Osteocyte (in vitro differentiated cells): ENCODE measurements at regions not wholly inside any gene's neighbourhood (a gene's known extent, or its start where the extent isn't known, plus 50 kb on each side); places are given as distances from the start of the nearest gene placed in this dataset.

ENCODE experiments used
- DNase-seq: peaks from one replicate; pipeline ENCODE4 v3.0.0; 2021; ENCODE audit warnings: mixed read lengths; ENCODE audit not compliant: unreplicated experiment; ENCODE audit errors: extremely low spot score
- H3K27ac Mint-ChIP-seq: one replicate; pipeline ENCODE4 v1.8.0; 2021; ENCODE audit warnings: mild to moderate bottlenecking, mixed read lengths; ENCODE audit not compliant: unreplicated experiment
- H3K27me3 Mint-ChIP-seq: one replicate; pipeline ENCODE4 v1.8.0; 2021; ENCODE audit warnings: mixed read lengths; ENCODE audit not compliant: unreplicated experiment
- H3K36me3 Mint-ChIP-seq: one replicate; pipeline ENCODE4 v1.8.0; 2021; ENCODE audit warnings: mixed read lengths; ENCODE audit not compliant: unreplicated experiment
- H3K4me1 Mint-ChIP-seq: one replicate; pipeline ENCODE4 v1.8.0; 2021; ENCODE audit warnings: mixed read lengths; ENCODE audit not compliant: unreplicated experiment
- H3K4me3 Mint-ChIP-seq: one replicate; pipeline ENCODE4 v1.8.0; 2021; ENCODE audit warnings: mild to moderate bottlenecking, moderate library complexity, mixed read lengths; ENCODE audit not compliant: unreplicated experiment
- H3K9me3 Mint-ChIP-seq: one replicate; pipeline ENCODE4 v1.8.0; 2021; ENCODE audit warnings: mixed read lengths; ENCODE audit not compliant: unreplicated experiment
- CTCF ChIP-seq: fragments of 200-600 bp; sonication (generic); IDR thresholded peaks from 2 replicates; pipeline ENCODE4 v1.5.0; 2021; ENCODE audit warnings: antibody characterized with exemption, mild to moderate bottlenecking, moderate library complexity

DNA sequence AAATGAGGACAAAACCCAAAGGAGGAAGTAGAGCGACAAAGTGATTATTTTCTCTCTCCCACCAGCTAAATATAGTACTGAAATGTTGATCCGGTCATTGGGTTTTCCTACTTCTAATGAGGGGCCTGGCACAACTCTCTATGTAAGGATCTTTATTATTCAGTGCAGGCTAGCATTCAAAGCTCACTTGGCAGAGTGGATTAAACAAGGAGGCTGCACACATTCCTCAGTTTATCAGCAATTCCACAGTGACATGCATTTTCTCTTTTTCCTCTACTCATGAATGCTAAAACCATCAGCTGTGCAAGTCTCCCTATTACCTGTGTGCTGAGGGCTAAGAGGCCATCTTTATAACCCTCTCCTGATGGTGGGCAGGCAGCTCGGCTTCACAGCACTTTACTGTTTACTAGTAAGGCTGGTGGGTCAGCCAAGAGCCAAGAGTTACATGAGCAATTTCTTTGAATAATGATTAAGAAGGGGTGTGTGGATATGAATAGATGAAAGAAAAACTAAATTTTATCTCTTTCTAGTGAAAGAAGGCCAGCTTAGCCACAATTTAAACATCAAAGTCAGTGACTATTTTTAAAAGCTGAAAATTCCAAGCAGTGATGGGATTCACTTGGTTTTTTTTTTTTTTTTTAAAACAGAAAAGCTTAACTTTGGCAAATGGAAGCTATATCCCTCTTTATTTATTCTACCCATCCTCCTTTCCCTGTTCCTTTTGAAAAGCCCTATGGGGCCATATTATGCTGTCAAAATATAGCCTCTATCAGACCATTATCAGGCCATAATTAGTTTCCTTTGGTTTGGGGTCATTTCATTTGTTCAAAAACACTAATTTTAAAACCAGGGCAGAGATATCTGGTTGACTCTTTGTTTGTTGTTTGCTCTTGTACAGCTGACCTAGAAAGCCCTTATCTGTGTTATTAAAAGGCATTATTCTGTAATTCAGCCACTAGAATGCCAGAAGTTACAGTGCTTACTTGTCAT lies 111.0 kb downstream of the RBM43 start:
- H3K9me3 Mint-ChIP-seq: peaks cover 8% of the 10 kb centered on the region
- H3K4me1 Mint-ChIP-seq: no peaks in the 10 kb centered on the region
- no peaks in the 10 kb centered on the region for H3K36me3 Mint-ChIP-seq
- no peak for DNase-seq
- TF ChIP-seq CTCF: no peak
- H3K27ac Mint-ChIP-seq: no peak overlapping the region
- peaks cover 7% of the 10 kb centered on the region for H3K27me3 Mint-ChIP-seq
- no peak overlapping the region for H3K4me3 Mint-ChIP-seq

- no peaks in the 10 kb centered on the region for H3K9me3 Mint-ChIP-seq
- no peaks in the 10 kb centered on the region for H3K27me3 Mint-ChIP-seq
- TF ChIP-seq CTCF: no peak
- no peaks in the 10 kb centered on the region for H3K36me3 Mint-ChIP-seq
- H3K4me1 Mint-ChIP-seq: peaks cover 12% of the 10 kb centered on the region
- H3K4me3 Mint-ChIP-seq: no peak overlapping the region
- no peak overlapping the region for H3K27ac Mint-ChIP-seq
- DNase-seq: no peak
Observed at GRCh38 chr2:151138507-151138906, 123.2 kb downstream of the RBM43 start.

GRCh38 chr2:151137526-151137925 lies 124.1 kb downstream of the RBM43 start:
- Mint-ChIP-seq H3K27ac (no peak overlapping the region), H3K4me3 (no peak overlapping the region), H3K4me1 (peaks cover 12% of the 10 kb centered on the region), H3K36me3 (no peaks in the 10 kb centered on the region), H3K27me3 (no peaks in the 10 kb centered on the region), H3K9me3 (no peaks in the 10 kb centered on the region)
- DNase-seq: no peak
- no peak for TF ChIP-seq CTCF

- H3K36me3 Mint-ChIP-seq: peaks cover 8% of the 10 kb centered on the region
- peaks cover 25% of the 10 kb centered on the region for H3K9me3 Mint-ChIP-seq
- H3K27ac Mint-ChIP-seq: no peak overlapping the region
- peaks cover 5% of the 10 kb centered on the region for H3K27me3 Mint-ChIP-seq
- no peak for TF ChIP-seq CTCF
- DNase-seq: no peak
- no peak overlapping the region for H3K4me3 Mint-ChIP-seq
- peaks cover 2% of the 10 kb centered on the region for H3K4me1 Mint-ChIP-seq
Observed at GRCh38 chr2:151120011-151120410, 141.7 kb downstream of the RBM43 start.

DNA sequence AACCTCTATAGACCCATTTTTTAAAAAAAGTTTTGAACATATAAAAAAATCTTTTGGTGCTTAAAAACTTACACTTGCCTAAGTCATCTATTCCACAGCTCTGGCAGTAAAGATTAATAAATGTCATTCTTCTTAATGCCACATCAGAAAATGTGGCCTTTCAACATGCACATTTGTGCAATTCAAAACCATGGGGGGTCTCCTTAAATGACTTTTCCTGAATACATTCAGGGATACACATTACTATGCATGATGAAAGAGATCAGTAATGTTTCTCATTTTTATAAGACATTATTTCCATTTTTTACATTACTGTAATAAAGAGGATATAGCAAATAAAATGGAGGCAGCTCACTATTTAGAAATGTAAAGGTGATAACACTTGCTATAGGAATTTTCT lies 142.3 kb downstream of the RBM43 start:
- no peak for TF ChIP-seq CTCF
- Mint-ChIP-seq H3K27ac (no peak overlapping the region), H3K4me3 (no peak overlapping the region), H3K9me3 (peaks cover 22% of the 10 kb centered on the region), H3K36me3 (peaks cover 8% of the 10 kb centered on the region), H3K4me1 (peaks cover 5% of the 10 kb centered on the region), H3K27me3 (peaks cover 5% of the 10 kb centered on the region)
- no peak for DNase-seq
